GM19324 (cell line): ENCODE measurements at regions not wholly inside any gene's neighbourhood (a gene's known extent, or its start where the extent isn't known, plus 50 kb on each side); places are given as distances from the start of the nearest gene placed in this dataset.

Source experiments
- ATAC-seq: cut with Tn5 transposase; IDR thresholded peaks from one replicate; pipeline ENCODE4 v1.9.1; 2021; ENCODE audit warnings: mild to moderate bottlenecking, moderate library complexity; ENCODE audit not compliant: unreplicated experiment, low FRiP score

GRCh38 chr20:11850901-11851300 lies 66.8 kb upstream of the BTBD3 start:
- ATAC-seq = no peak

- ATAC-seq = no peak
These were observed 66.0 kb upstream of the BTBD3 start for GRCh38 chr20:11851646-11852045.

GRCh38 chr20:11852189-11852588 lies 65.5 kb upstream of the BTBD3 start:
- no peak for ATAC-seq

- no peak for ATAC-seq
These were observed 64.9 kb upstream of the BTBD3 start for GRCh38 chr20:11852811-11853210.

- no peak for ATAC-seq
These were observed 64.3 kb upstream of the BTBD3 start for GRCh38 chr20:11853359-11853758.

- ATAC-seq = no peak
These were observed 56.2 kb upstream of the BTBD3 start for GRCh38 chr20:11861479-11861878.

- no peak for ATAC-seq
These were observed 50.3 kb upstream of the BTBD3 start for GRCh38 chr20:11867291-11867919.
